GM12878 (cell line): ENCODE measurements at regions not wholly inside any gene's neighbourhood (a gene's known extent, or its start where the extent isn't known, plus 50 kb on each side); places are given as distances from the start of the nearest gene placed in this dataset.

ENCODE experiments used
- ATAC-seq: fragments of 200-7000 bp; cut with Tn5 transposase; 3 replicates; pipeline ENCODE4 v1.9.1; 2020; ENCODE audit warnings: mild to moderate bottlenecking, moderate library complexity
- BruUV-seq: library from RNA; stranded (reverse); fragments of 400-500 nt; replicated peaks from 2 replicates; lab custom pipeline; 2021; lab: Mats Ljungman, UMichigan
- CTCF ChIA-PET: fragments of 300-600 bp; sonication (Branson Sonifier 250); formaldehyde crosslinking; extraction: SDS; loops from one replicate; lab custom pipeline; 2021; ENCODE audit warnings: inconsistent platforms; lab: Yijun Ruan, JAX
- POLR2A ChIA-PET: fragments of 350-600 bp; formaldehyde crosslinking; extraction: SDS; loops from one replicate; lab custom pipeline; 2021; ENCODE audit warnings: inconsistent platforms; lab: Charles Lee
- RAD21 ChIA-PET: fragments of 300-600 bp; sonication (Branson Sonifier 250); formaldehyde crosslinking; loops from one replicate; lab custom pipeline; 2023; ENCODE audit warnings: antibody characterized with exemption; ENCODE audit not compliant: unreplicated experiment; lab: Charles Lee
- SMC1A ChIA-PET: fragments of 300-600 bp; sonication (Branson Sonifier 250); formaldehyde crosslinking; loops from one replicate; lab custom pipeline; 2023; ENCODE audit not compliant: unreplicated experiment, uncharacterized antibody; lab: Charles Lee
- DNase-seq: peaks from one replicate; pipeline ENCODE4 v3.0.0-alpha.2; 2011; ENCODE audit warnings: low read depth, low spot score
- FAIRE-seq: peaks from 3 replicates; lab custom pipeline; 2011; peaks lifted over from hg19 to GRCh38; lab: Jason Lieb, UNC
- H2AFZ ChIP-seq: 2 replicates; pipeline ENCODE4 v1.6.0; 2011; ENCODE audit warnings: low read depth, low read length, control low read depth; ENCODE audit not compliant: control insufficient read depth
- H3K27ac ChIP-seq: 2 replicates; pipeline ENCODE4 v1.5.1; 2011; ENCODE audit warnings: control low read depth; ENCODE audit not compliant: control insufficient read depth, insufficient read depth
- H3K27me3 ChIP-seq, 2 experiments: replicated peaks in 1 of 2; 2 replicates each; pipeline versions ENCODE4 v1.6.0 to v1.6.1; 2011; ENCODE audit warnings: low read length in 1 of 2; ENCODE audit not compliant: control insufficient read depth in 2 of 2, insufficient read depth in 2 of 2
- H3K36me3 ChIP-seq, 2 experiments: 2 replicates each; pipeline ENCODE4 v1.5.1; 2011; ENCODE audit warnings: low read length in 1 of 2; ENCODE audit not compliant: control insufficient read depth in 2 of 2, insufficient read depth in 2 of 2
- H3K4me1 ChIP-seq: 2 replicates; pipeline ENCODE4 v1.6.1; 2011; ENCODE audit warnings: mild to moderate bottlenecking, low read length, moderate library complexity, mixed read lengths; ENCODE audit not compliant: control insufficient read depth, insufficient read depth
- H3K4me2 ChIP-seq: 2 replicates; pipeline ENCODE4 v1.6.0; 2011; ENCODE audit warnings: control low read depth; ENCODE audit not compliant: control insufficient read depth, insufficient read depth
- H3K4me3 ChIP-seq: fragments of 200-600 bp; sonication (generic); 2 replicates; pipeline ENCODE4 v1.5.1; 2016
- H3K79me2 ChIP-seq: 2 replicates; pipeline ENCODE4 v1.6.0; 2011; ENCODE audit warnings: low read length; ENCODE audit not compliant: control insufficient read depth, insufficient read depth
- H3K9ac ChIP-seq: 2 replicates; pipeline ENCODE4 v1.8.0; 2011; ENCODE audit warnings: low read length, control low read depth, mixed read lengths; ENCODE audit not compliant: control insufficient read depth, insufficient read depth
- H3K9me3 ChIP-seq: replicated peaks from 3 replicates; pipeline ENCODE4 v1.5.1; 2011; ENCODE audit warnings: mild to moderate bottlenecking, low read length; ENCODE audit not compliant: control insufficient read depth, insufficient read depth
- H4K20me1 ChIP-seq: 2 replicates; pipeline ENCODE4 v1.6.0; 2011; ENCODE audit not compliant: control insufficient read depth, insufficient read depth
- BCL11A ChIP-seq: IDR thresholded peaks from 2 replicates; pipeline ENCODE4 v1.6.1; 2011; ENCODE audit warnings: low read depth, low read length
- BRCA1 ChIP-seq: IDR thresholded peaks from 2 replicates; pipeline ENCODE4 v1.6.1; 2011; ENCODE audit warnings: low read depth, low read length, improper control_type of control experiment
- MEF2B ChIP-seq: fragments of 450-650 bp; IDR thresholded peaks from 2 replicates; pipeline ENCODE4 v1.6.1; 2018; ENCODE audit warnings: mild to moderate bottlenecking, moderate library complexity; ENCODE audit not compliant: partially characterized antibody, poor library complexity, severe bottlenecking
- RB1 ChIP-seq: fragments of 450-650 bp; formaldehyde crosslinking; IDR thresholded peaks from 2 replicates; pipeline ENCODE4 v1.6.1; 2017; ENCODE audit warnings: mild to moderate bottlenecking, borderline replicate concordance
- WGBS: methylation state at CpG from one replicate; pipeline ENCODE4 v1.1.6; 2016; ENCODE audit warnings: low lambda C conversion rate; ENCODE audit not compliant: insufficient replicate concordance, insufficient coverage; ENCODE audit errors: missing lambda C conversion rate; 5-methylcytosine and 5-hydroxymethylcytosine counted together
- in situ Hi-C: fragments of 300-500 bp; cut with MboI; formaldehyde crosslinking; loops from 9 replicates; pipeline ENCODE4 v1.14.3; 2018; ENCODE audit warnings: mixed read lengths
- intact Hi-C: fragments of 100-400 bp; cut with micrococcal nuclease; formaldehyde crosslinking; loops from one replicate; pipeline ENCODE4 v1.14.2; 2022; ENCODE audit not compliant: unreplicated experiment
- TF ChIP-seq, protein P1 (sequence below): fragments of 450-650 bp; conservative IDR thresholded peaks from 2 replicates; pipeline ENCODE4 v1.6.1; 2017; ENCODE audit warnings: mild to moderate bottlenecking, moderate library complexity
- TF ChIP-seq, protein P2 (sequence below): fragments of 450-650 bp; IDR thresholded peaks from 2 replicates; pipeline ENCODE4 v1.6.1; 2018; ENCODE audit warnings: borderline replicate concordance, mild to moderate bottlenecking; ENCODE audit not compliant: partially characterized antibody
- TF ChIP-seq, protein P3 (sequence below): fragments of 450-650 bp; formaldehyde crosslinking; IDR thresholded peaks from 2 replicates; pipeline ENCODE4 v1.5.0; 2022; ENCODE audit warnings: mild to moderate bottlenecking, missing genetic modification characterization
- TF ChIP-seq, protein P4 (sequence below): fragments of 450-650 bp; IDR thresholded peaks from 2 replicates; pipeline ENCODE4 v1.6.1; 2017; ENCODE audit warnings: mild to moderate bottlenecking, moderate library complexity
- TF ChIP-seq, protein P5 (sequence below): IDR thresholded peaks from 2 replicates; pipeline ENCODE4 v1.6.1; 2012; ENCODE audit warnings: low read length, inconsistent platforms

DNA sequence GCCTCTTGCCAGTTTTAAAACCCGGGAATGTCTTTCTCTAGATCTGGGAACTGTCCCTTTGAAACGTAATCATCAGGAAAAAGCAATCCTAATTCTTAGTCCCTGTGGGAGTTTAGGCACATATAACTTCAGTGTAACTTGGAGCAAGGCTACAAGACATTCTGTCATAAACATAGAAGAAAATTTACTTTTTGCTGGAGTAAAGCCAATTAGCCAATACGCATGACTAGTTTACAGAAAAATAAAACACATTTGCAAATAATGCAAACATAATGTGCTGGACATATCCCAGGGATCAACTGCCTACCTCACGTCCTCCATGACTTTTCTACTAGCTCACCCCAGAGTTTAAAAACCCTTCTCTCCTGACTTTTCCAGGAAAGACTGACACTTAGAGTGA, 970.6 kb downstream of the MRPL39 start (continued):
- TF ChIP-seq, protein P1, sequence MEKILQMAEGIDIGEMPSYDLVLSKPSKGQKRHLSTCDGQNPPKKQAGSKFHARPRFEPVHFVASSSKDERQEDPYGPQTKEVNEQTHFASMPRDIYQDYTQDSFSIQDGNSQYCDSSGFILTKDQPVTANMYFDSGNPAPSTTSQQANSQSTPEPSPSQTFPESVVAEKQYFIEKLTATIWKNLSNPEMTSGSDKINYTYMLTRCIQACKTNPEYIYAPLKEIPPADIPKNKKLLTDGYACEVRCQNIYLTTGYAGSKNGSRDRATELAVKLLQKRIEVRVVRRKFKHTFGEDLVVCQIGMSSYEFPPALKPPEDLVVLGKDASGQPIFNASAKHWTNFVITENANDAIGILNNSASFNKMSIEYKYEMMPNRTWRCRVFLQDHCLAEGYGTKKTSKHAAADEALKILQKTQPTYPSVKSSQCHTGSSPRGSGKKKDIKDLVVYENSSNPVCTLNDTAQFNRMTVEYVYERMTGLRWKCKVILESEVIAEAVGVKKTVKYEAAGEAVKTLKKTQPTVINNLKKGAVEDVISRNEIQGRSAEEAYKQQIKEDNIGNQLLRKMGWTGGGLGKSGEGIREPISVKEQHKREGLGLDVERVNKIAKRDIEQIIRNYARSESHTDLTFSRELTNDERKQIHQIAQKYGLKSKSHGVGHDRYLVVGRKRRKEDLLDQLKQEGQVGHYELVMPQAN = no peak
- no peak for TF ChIP-seq RB1

DNA sequence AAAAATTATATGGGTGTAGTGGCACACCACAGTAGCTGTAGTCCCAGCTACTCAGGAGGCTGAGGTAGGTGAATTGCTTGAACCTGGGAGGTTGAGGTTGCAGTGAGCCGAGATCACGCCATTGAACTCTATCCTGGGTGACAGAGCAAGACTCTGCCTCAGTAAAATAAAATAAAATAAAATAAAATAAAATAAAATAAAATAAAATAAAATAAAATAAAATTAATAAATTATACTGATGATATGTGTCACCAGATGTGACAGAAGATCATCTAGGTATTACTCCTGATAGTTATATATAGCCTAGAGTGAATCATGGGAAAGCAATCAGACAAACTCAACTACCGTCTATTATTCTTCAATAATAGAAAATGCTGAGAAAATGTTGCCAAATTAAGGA, 972.5 kb downstream of the MRPL39 start:
- DNase-seq (no peak), ATAC-seq (no peak), FAIRE-seq (no peak)
- Histone ChIP-seq H2AFZ (no peak overlapping the region), H3K9me3 (no peaks in the 10 kb centered on the region), H3K4me3 (no peak overlapping the region), H3K79me2 (no peaks in the 10 kb centered on the region), H3K4me2 (no peak overlapping the region), H4K20me1 (no peaks in the 10 kb centered on the region), H3K27ac (no peak overlapping the region), H3K9ac (no peak overlapping the region), H3K4me1 (no peaks in the 10 kb centered on the region), H3K36me3 (no peaks in the 10 kb centered on the region), H3K27me3 (no peaks in the 10 kb centered on the region)
- no TSS peak for BruUV-seq
- ChIA-PET CTCF (no interaction called here), SMC1A (no interaction called here), RAD21 (no interaction called here), POLR2A (no interaction called here)
- in situ Hi-C loops = no loop called here
- intact Hi-C loops = no loop called here
- 0% methylated on average over 3 of the region's 3 CpGs for WGBS
- TF ChIP-seq MEF2B (no peak), BCL11A (no peak), BRCA1 (no peak)
- TF ChIP-seq, protein P2, sequence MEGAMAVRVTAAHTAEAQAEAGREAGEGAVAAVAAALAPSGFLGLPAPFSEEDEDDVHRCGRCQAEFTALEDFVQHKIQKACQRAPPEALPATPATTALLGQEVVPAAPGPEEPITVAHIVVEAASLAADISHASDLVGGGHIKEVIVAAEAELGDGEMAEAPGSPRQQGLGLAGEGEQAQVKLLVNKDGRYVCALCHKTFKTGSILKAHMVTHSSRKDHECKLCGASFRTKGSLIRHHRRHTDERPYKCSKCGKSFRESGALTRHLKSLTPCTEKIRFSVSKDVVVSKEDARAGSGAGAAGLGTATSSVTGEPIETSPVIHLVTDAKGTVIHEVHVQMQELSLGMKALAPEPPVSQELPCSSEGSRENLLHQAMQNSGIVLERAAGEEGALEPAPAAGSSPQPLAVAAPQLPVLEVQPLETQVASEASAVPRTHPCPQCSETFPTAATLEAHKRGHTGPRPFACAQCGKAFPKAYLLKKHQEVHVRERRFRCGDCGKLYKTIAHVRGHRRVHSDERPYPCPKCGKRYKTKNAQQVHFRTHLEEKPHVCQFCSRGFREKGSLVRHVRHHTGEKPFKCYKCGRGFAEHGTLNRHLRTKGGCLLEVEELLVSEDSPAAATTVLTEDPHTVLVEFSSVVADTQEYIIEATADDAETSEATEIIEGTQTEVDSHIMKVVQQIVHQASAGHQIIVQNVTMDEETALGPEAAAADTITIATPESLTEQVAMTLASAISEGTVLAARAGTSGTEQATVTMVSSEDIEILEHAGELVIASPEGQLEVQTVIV = no peak
- TF ChIP-seq, protein P3, sequence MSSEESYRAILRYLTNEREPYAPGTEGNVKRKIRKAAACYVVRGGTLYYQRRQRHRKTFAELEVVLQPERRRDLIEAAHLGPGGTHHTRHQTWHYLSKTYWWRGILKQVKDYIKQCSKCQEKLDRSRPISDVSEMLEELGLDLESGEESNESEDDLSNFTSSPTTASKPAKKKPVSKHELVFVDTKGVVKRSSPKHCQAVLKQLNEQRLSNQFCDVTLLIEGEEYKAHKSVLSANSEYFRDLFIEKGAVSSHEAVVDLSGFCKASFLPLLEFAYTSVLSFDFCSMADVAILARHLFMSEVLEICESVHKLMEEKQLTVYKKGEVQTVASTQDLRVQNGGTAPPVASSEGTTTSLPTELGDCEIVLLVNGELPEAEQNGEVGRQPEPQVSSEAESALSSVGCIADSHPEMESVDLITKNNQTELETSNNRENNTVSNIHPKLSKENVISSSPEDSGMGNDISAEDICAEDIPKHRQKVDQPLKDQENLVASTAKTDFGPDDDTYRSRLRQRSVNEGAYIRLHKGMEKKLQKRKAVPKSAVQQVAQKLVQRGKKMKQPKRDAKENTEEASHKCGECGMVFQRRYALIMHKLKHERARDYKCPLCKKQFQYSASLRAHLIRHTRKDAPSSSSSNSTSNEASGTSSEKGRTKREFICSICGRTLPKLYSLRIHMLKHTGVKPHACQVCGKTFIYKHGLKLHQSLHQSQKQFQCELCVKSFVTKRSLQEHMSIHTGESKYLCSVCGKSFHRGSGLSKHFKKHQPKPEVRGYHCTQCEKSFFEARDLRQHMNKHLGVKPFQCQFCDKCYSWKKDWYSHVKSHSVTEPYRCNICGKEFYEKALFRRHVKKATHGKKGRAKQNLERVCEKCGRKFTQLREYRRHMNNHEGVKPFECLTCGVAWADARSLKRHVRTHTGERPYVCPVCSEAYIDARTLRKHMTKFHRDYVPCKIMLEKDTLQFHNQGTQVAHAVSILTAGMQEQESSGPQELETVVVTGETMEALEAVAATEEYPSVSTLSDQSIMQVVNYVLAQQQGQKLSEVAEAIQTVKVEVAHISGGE = no peak
- TF ChIP-seq, protein P4, sequence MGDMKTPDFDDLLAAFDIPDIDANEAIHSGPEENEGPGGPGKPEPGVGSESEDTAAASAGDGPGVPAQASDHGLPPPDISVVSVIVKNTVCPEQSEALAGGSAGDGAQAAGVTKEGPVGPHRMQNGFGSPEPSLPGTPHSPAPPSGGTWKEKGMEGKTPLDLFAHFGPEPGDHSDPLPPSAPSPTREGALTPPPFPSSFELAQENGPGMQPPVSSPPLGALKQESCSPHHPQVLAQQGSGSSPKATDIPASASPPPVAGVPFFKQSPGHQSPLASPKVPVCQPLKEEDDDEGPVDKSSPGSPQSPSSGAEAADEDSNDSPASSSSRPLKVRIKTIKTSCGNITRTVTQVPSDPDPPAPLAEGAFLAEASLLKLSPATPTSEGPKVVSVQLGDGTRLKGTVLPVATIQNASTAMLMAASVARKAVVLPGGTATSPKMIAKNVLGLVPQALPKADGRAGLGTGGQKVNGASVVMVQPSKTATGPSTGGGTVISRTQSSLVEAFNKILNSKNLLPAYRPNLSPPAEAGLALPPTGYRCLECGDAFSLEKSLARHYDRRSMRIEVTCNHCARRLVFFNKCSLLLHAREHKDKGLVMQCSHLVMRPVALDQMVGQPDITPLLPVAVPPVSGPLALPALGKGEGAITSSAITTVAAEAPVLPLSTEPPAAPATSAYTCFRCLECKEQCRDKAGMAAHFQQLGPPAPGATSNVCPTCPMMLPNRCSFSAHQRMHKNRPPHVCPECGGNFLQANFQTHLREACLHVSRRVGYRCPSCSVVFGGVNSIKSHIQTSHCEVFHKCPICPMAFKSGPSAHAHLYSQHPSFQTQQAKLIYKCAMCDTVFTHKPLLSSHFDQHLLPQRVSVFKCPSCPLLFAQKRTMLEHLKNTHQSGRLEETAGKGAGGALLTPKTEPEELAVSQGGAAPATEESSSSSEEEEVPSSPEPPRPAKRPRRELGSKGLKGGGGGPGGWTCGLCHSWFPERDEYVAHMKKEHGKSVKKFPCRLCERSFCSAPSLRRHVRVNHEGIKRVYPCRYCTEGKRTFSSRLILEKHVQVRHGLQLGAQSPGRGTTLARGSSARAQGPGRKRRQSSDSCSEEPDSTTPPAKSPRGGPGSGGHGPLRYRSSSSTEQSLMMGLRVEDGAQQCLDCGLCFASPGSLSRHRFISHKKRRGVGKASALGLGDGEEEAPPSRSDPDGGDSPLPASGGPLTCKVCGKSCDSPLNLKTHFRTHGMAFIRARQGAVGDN = no peak
- TF ChIP-seq, protein P5, sequence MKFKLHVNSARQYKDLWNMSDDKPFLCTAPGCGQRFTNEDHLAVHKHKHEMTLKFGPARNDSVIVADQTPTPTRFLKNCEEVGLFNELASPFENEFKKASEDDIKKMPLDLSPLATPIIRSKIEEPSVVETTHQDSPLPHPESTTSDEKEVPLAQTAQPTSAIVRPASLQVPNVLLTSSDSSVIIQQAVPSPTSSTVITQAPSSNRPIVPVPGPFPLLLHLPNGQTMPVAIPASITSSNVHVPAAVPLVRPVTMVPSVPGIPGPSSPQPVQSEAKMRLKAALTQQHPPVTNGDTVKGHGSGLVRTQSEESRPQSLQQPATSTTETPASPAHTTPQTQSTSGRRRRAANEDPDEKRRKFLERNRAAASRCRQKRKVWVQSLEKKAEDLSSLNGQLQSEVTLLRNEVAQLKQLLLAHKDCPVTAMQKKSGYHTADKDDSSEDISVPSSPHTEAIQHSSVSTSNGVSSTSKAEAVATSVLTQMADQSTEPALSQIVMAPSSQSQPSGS = no peak
